ENCODE measurements at regions not wholly inside any gene's neighbourhood (a gene's known extent, or its start where the extent isn't known, plus 50 kb on each side); places are given as distances from the start of the nearest gene placed in this dataset.
A peak's percentile ranks its signal among the peaks of the same experiment; 100 is the strongest.

- Histone ChIP-seq H3K79me2 (ENCODE audit: insufficient read depth, low read length) (no peaks in the 10 kb centered on the region), H3K4me1 (ENCODE audit: insufficient read depth, low read length) (no peaks in the 10 kb centered on the region), H3K4me2 (ENCODE audit: low read depth, low read length) (no peak overlapping the region), H3K27me3 (ENCODE audit: control insufficient read depth in 1 of 2, insufficient read depth in 2 of 2, low read length in 2 of 2) (no peaks in the 10 kb centered on the region), H3K9me3 (ENCODE audit: low read length) (no peaks in the 10 kb centered on the region), H4K20me1 (ENCODE audit: insufficient read depth, low read length) (no peaks in the 10 kb centered on the region), H2AFZ (ENCODE audit: low read length) (no peak overlapping the region), H3K36me3 (replicated peaks in 1 of 2; ENCODE audit: control insufficient read depth in 1 of 2, insufficient read depth in 2 of 2, low read length in 2 of 2) (no peaks in the 10 kb centered on the region), H3K4me3 (replicated peaks in 1 of 3; ENCODE audit: insufficient read depth in 1 of 3, low read depth in 2 of 3, low read length in 3 of 3) (no peak overlapping the region), H3K27ac (ENCODE audit: extremely low read length, insufficient read depth, low read length) (no peak overlapping the region), H3K9ac (ENCODE audit: insufficient read depth, low read depth, low read length) (no peak overlapping the region)
- FAIRE-seq (no peak), DNase-seq (ENCODE audit: low spot score) (no peak), ATAC-seq (no peak)
- in situ Hi-C loops (cut with HindIII; ENCODE audit: extremely low pct_ligation_motif_present, low pct_unique_long_range_greater_than_20kb), result no loop called here
- no TSS peak for BruUV-seq (replicated peaks)
- POLR2A ChIA-PET, result no interaction called here
- no peak for TF ChIP-seq ZNF879 (CRISPR knock-in tag; IDR thresholded peaks at IDR 0.05)
- peak; percentile 41; the same call in 1 of the 2 replicates for TF ChIP-seq MAFF (IDR thresholded peaks at IDR 0.05; ENCODE audit: low read depth, low read length)
- TF ChIP-seq MAFK (conservative IDR thresholded peaks at IDR 0.05 in 1 of 2, IDR thresholded peaks at IDR 0.05 in 1 of 2; ENCODE audit: low read length in 2 of 2), result peak; percentile 23 to 57; a peak in 2 of 4 replicates
- TF ChIP-seq GPN1 (CRISPR knock-in tag; IDR thresholded peaks at IDR 0.05; ENCODE audit: borderline replicate concordance), result no peak
- TF ChIP-seq ZNF7 (CRISPR knock-in tag; IDR thresholded peaks at IDR 0.05), result no peak
- TF ChIP-seq ZNF282 (IDR thresholded peaks at IDR 0.05; ENCODE audit: partially characterized antibody), result no peak
- CTCF ChIA-PET (ENCODE audit: low intra/inter-chr PET ratio, low total read pairs), result no interaction called here
- intact Hi-C loops (cut with micrococcal nuclease; ENCODE audit: unreplicated experiment), result no loop called here
Measured at GRCh38 chr9:108367188-108367587, 488.6 kb downstream of the ACTL7B start.

GRCh38 chr9:108363311-108363710 is 492.5 kb downstream of the ACTL7B start:
- WGBS (ENCODE audit: low lambda C conversion rate), result 0% methylated on average over 1 of the region's 1 CpG
- Histone ChIP-seq H3K4me3 (replicated peaks in 1 of 3; ENCODE audit: insufficient read depth in 1 of 3, low read depth in 2 of 3, low read length in 3 of 3) (no peak overlapping the region), H3K27me3 (ENCODE audit: control insufficient read depth in 1 of 2, insufficient read depth in 2 of 2, low read length in 2 of 2) (no peaks in the 10 kb centered on the region), H3K27ac (ENCODE audit: extremely low read length, insufficient read depth, low read length) (no peak overlapping the region), H3K9me3 (ENCODE audit: low read length) (no peaks in the 10 kb centered on the region), H3K79me2 (ENCODE audit: insufficient read depth, low read length) (no peaks in the 10 kb centered on the region), H3K4me2 (ENCODE audit: low read depth, low read length) (no peak overlapping the region), H2AFZ (ENCODE audit: low read length) (no peak overlapping the region), H3K36me3 (replicated peaks in 1 of 2; ENCODE audit: control insufficient read depth in 1 of 2, insufficient read depth in 2 of 2, low read length in 2 of 2) (no peaks in the 10 kb centered on the region), H3K4me1 (ENCODE audit: insufficient read depth, low read length) (no peaks in the 10 kb centered on the region), H4K20me1 (ENCODE audit: insufficient read depth, low read length) (no peaks in the 10 kb centered on the region), H3K9ac (ENCODE audit: insufficient read depth, low read depth, low read length) (no peak overlapping the region)
- ATAC-seq (no peak), FAIRE-seq (no peak), DNase-seq (ENCODE audit: low spot score) (no peak)
- ChIA-PET CTCF (ENCODE audit: low intra/inter-chr PET ratio, low total read pairs) (no interaction called here), POLR2A (no interaction called here)
- no peak for TF ChIP-seq GATAD2A (CRISPR knock-in tag; IDR thresholded peaks at IDR 0.05)
- no peak for TF ChIP-seq ATF7 (IDR thresholded peaks at IDR 0.05)
- TF ChIP-seq ATF7 (CRISPR knock-in tag; IDR thresholded peaks at IDR 0.05), result no peak
- TF ChIP-seq THAP7 (CRISPR knock-in tag; IDR thresholded peaks at IDR 0.05), result no peak
- in situ Hi-C loops (cut with HindIII; ENCODE audit: extremely low pct_ligation_motif_present, low pct_unique_long_range_greater_than_20kb), result no loop called here
- intact Hi-C loops (cut with micrococcal nuclease; ENCODE audit: unreplicated experiment), result no loop called here
- BruUV-seq (replicated peaks), result no TSS peak

Measured in HepG2 (cell line).